HG03045 (cell line): ENCODE measurements at regions not wholly inside any gene's neighbourhood (a gene's known extent, or its start where the extent isn't known, plus 50 kb on each side); places are given as distances from the start of the nearest gene placed in this dataset.

ENCODE experiments used
- ATAC-seq: cut with Tn5 transposase; IDR thresholded peaks from one replicate; pipeline ENCODE4 v1.9.1; 2021; ENCODE audit warnings: mild to moderate bottlenecking, moderate library complexity; ENCODE audit not compliant: unreplicated experiment

- no peak for ATAC-seq
These were observed 51.8 kb upstream of the STEAP4 start for GRCh38 chr7:88358526-88358838.

GRCh38 chr7:88357781-88358525, 51.3 kb upstream of the STEAP4 start:
- ATAC-seq: no peak

- ATAC-seq: no peak
These were observed 50.6 kb upstream of the STEAP4 start for GRCh38 chr7:88357294-88357693.
